Mucosa of descending colon (tissue), 3 donors: ENCODE measurements at regions not wholly inside any gene's neighbourhood (a gene's known extent, or its start where the extent isn't known, plus 50 kb on each side); places are given as distances from the start of the nearest gene placed in this dataset.

ENCODE experiments used
- ATAC-seq: fragments of 200-7000 bp; cut with Tn5 transposase; one replicate; pipeline ENCODE4 v1.9.1; 2020; ENCODE audit warnings: mild to moderate bottlenecking, moderate library complexity
- DNase-seq, 3 donors: peaks; one replicate each; pipeline ENCODE4 v3.0.0-alpha.2; 2020
- H3K36me3 ChIP-seq: fragments of 200-600 bp; one replicate; pipeline ENCODE4 v1.8.0; 2021; ENCODE audit warnings: low read depth, mild to moderate bottlenecking
- H3K4me1 ChIP-seq: fragments of 200-600 bp; one replicate; pipeline ENCODE4 v1.8.0; 2021; ENCODE audit warnings: low read depth, mild to moderate bottlenecking
- H3K4me3 ChIP-seq: fragments of 200-600 bp; one replicate; pipeline ENCODE4 v1.8.0; 2021; ENCODE audit warnings: mild to moderate bottlenecking
- H3K9me3 ChIP-seq: fragments of 200-600 bp; one replicate; pipeline ENCODE4 v1.8.0; 2021; ENCODE audit warnings: mild to moderate bottlenecking
- CTCF ChIP-seq: fragments of 200-600 bp; IDR thresholded peaks from one replicate; pipeline ENCODE4 v1.8.0; 2022; ENCODE audit warnings: antibody characterized with exemption, mild to moderate bottlenecking
- intact Hi-C, 2 donors: fragments of 100-400 bp; cut with DNase I in 1 of 2; cut with micrococcal nuclease in 1 of 2; formaldehyde crosslinking; loops; one replicate each; pipeline versions ENCODE4 v1.11.0 to v1.11.1; 2022; cut with DNase I, micrococcal nuclease
- donor health status: DM: no; HTN: no; CAD: no; lungs with moderate emphysema.
- donor health status: DM: no; HTN: no; CAD: no.
- donor health status: DM: no; HTN: yes; CAD: no.

- H3K9me3 ChIP-seq: peaks cover 8% of the 10 kb centered on the region
- ATAC-seq (no peak), DNase-seq (no peak)
- no peak overlapping the region for H3K4me3 ChIP-seq
- H3K4me1 ChIP-seq: no peaks in the 10 kb centered on the region
- intact Hi-C loops: no loop called here
- no peaks in the 10 kb centered on the region for H3K36me3 ChIP-seq
- no peak for TF ChIP-seq CTCF
Observed at GRCh38 chr1:106659490-106660244, 396.8 kb upstream of the PRMT6 start.

GRCh38 chr1:106675558-106675957, 380.9 kb upstream of the PRMT6 start:
- no peaks in the 10 kb centered on the region for H3K36me3 ChIP-seq
- H3K4me1 ChIP-seq: no peaks in the 10 kb centered on the region
- no peak for TF ChIP-seq CTCF
- intact Hi-C loops: no loop called here
- ATAC-seq: no peak
- no peak overlapping the region for H3K4me3 ChIP-seq
- no peaks in the 10 kb centered on the region for H3K9me3 ChIP-seq
- DNase-seq: no peak

- ATAC-seq (no peak), DNase-seq (no peak)
- H3K4me3 ChIP-seq: no peak overlapping the region
- H3K4me1 ChIP-seq: no peaks in the 10 kb centered on the region
- no peaks in the 10 kb centered on the region for H3K36me3 ChIP-seq
- TF ChIP-seq CTCF: no peak
- no peaks in the 10 kb centered on the region for H3K9me3 ChIP-seq
- intact Hi-C loops: no loop called here
Observed at GRCh38 chr1:106676021-106676420, 380.5 kb upstream of the PRMT6 start.

GRCh38 chr1:106677181-106677580, 379.3 kb upstream of the PRMT6 start:
- no peak for TF ChIP-seq CTCF
- Histone ChIP-seq H3K36me3 (no peaks in the 10 kb centered on the region), H3K4me3 (no peak overlapping the region), H3K9me3 (no peaks in the 10 kb centered on the region), H3K4me1 (no peaks in the 10 kb centered on the region)
- ATAC-seq: no peak
- DNase-seq: no peak
- intact Hi-C loops: no loop called here

GRCh38 chr1:106677721-106678120, 378.8 kb upstream of the PRMT6 start:
- no peak for ATAC-seq
- intact Hi-C loops: no loop called here
- no peak for DNase-seq
- Histone ChIP-seq H3K4me1 (no peaks in the 10 kb centered on the region), H3K4me3 (no peak overlapping the region), H3K9me3 (no peaks in the 10 kb centered on the region), H3K36me3 (no peaks in the 10 kb centered on the region)
- no peak for TF ChIP-seq CTCF
